GM12878 (cell line): ENCODE measurements at regions not wholly inside any gene's neighbourhood (a gene's known extent, or its start where the extent isn't known, plus 50 kb on each side); places are given as distances from the start of the nearest gene placed in this dataset.

ENCODE experiments used
- ATAC-seq: fragments of 200-7000 bp; cut with Tn5 transposase; 3 replicates; pipeline ENCODE4 v1.9.1; 2020; ENCODE audit warnings: mild to moderate bottlenecking, moderate library complexity
- BruUV-seq: library from RNA; stranded (reverse); fragments of 400-500 nt; replicated peaks from 2 replicates; lab custom pipeline; 2021; lab: Mats Ljungman, UMichigan
- CTCF ChIA-PET: fragments of 300-600 bp; sonication (Branson Sonifier 250); formaldehyde crosslinking; extraction: SDS; loops from one replicate; lab custom pipeline; 2021; ENCODE audit warnings: inconsistent platforms; lab: Yijun Ruan, JAX
- POLR2A ChIA-PET: fragments of 350-600 bp; formaldehyde crosslinking; extraction: SDS; loops from one replicate; lab custom pipeline; 2021; ENCODE audit warnings: inconsistent platforms; lab: Charles Lee
- RAD21 ChIA-PET: fragments of 300-600 bp; sonication (Branson Sonifier 250); formaldehyde crosslinking; loops from one replicate; lab custom pipeline; 2023; ENCODE audit warnings: antibody characterized with exemption; ENCODE audit not compliant: unreplicated experiment; lab: Charles Lee
- SMC1A ChIA-PET: fragments of 300-600 bp; sonication (Branson Sonifier 250); formaldehyde crosslinking; loops from one replicate; lab custom pipeline; 2023; ENCODE audit not compliant: unreplicated experiment, uncharacterized antibody; lab: Charles Lee
- DNase-seq: peaks from one replicate; pipeline ENCODE4 v3.0.0-alpha.2; 2011; ENCODE audit warnings: low read depth, low spot score
- FAIRE-seq: peaks from 3 replicates; lab custom pipeline; 2011; peaks lifted over from hg19 to GRCh38; lab: Jason Lieb, UNC
- H2AFZ ChIP-seq: 2 replicates; pipeline ENCODE4 v1.6.0; 2011; ENCODE audit warnings: low read depth, low read length, control low read depth; ENCODE audit not compliant: control insufficient read depth
- H3K27ac ChIP-seq: 2 replicates; pipeline ENCODE4 v1.5.1; 2011; ENCODE audit warnings: control low read depth; ENCODE audit not compliant: control insufficient read depth, insufficient read depth
- H3K27me3 ChIP-seq, 2 experiments: replicated peaks in 1 of 2; 2 replicates each; pipeline versions ENCODE4 v1.6.0 to v1.6.1; 2011; ENCODE audit warnings: low read length in 1 of 2; ENCODE audit not compliant: control insufficient read depth in 2 of 2, insufficient read depth in 2 of 2
- H3K36me3 ChIP-seq, 2 experiments: 2 replicates each; pipeline ENCODE4 v1.5.1; 2011; ENCODE audit warnings: low read length in 1 of 2; ENCODE audit not compliant: control insufficient read depth in 2 of 2, insufficient read depth in 2 of 2
- H3K4me1 ChIP-seq: 2 replicates; pipeline ENCODE4 v1.6.1; 2011; ENCODE audit warnings: mild to moderate bottlenecking, low read length, moderate library complexity, mixed read lengths; ENCODE audit not compliant: control insufficient read depth, insufficient read depth
- H3K4me2 ChIP-seq: 2 replicates; pipeline ENCODE4 v1.6.0; 2011; ENCODE audit warnings: control low read depth; ENCODE audit not compliant: control insufficient read depth, insufficient read depth
- H3K4me3 ChIP-seq: fragments of 200-600 bp; sonication (generic); 2 replicates; pipeline ENCODE4 v1.5.1; 2016
- H3K79me2 ChIP-seq: 2 replicates; pipeline ENCODE4 v1.6.0; 2011; ENCODE audit warnings: low read length; ENCODE audit not compliant: control insufficient read depth, insufficient read depth
- H3K9ac ChIP-seq: 2 replicates; pipeline ENCODE4 v1.8.0; 2011; ENCODE audit warnings: low read length, control low read depth, mixed read lengths; ENCODE audit not compliant: control insufficient read depth, insufficient read depth
- H3K9me3 ChIP-seq: replicated peaks from 3 replicates; pipeline ENCODE4 v1.5.1; 2011; ENCODE audit warnings: mild to moderate bottlenecking, low read length; ENCODE audit not compliant: control insufficient read depth, insufficient read depth
- H4K20me1 ChIP-seq: 2 replicates; pipeline ENCODE4 v1.6.0; 2011; ENCODE audit not compliant: control insufficient read depth, insufficient read depth
- CHD2 ChIP-seq: IDR thresholded peaks from 2 replicates; pipeline ENCODE4 v1.6.1; 2011; ENCODE audit warnings: low read depth, low read length, improper control_type of control experiment, borderline replicate concordance
- DPF2 ChIP-seq: fragments of 450-650 bp; IDR thresholded peaks from 2 replicates; pipeline ENCODE4 v1.6.1; 2017; ENCODE audit warnings: mild to moderate bottlenecking
- EGR1 ChIP-seq, 2 experiments: IDR thresholded peaks; 1 replicate in 1 of 2; 2 replicates in 1 of 2; pipeline ENCODE4 v1.6.1; 2011 to 2012; ENCODE audit warnings: low read depth in 2 of 2, low read length in 2 of 2, borderline replicate concordance in 1 of 2, mild to moderate bottlenecking in 1 of 2, moderate library complexity in 1 of 2
- EP300 ChIP-seq, 2 experiments: fragments of 150-350 bp in 1 of 2; IDR thresholded peaks; 2 replicates each; pipeline ENCODE4 v1.6.1; 2011 to 2012; ENCODE audit warnings: low read depth in 2 of 2, low read length in 2 of 2, borderline replicate concordance in 1 of 2, improper control_type of control experiment in 1 of 2, inconsistent platforms in 1 of 2; ENCODE audit not compliant: control insufficient read depth in 1 of 2
- ESRRA ChIP-seq: IDR thresholded peaks from 2 replicates; pipeline ENCODE4 v1.6.1; 2012; ENCODE audit warnings: mild to moderate bottlenecking, low read length, improper control_type of control experiment
- FOS ChIP-seq: IDR thresholded peaks from 3 replicates; pipeline ENCODE4 v1.6.1; 2011; ENCODE audit warnings: borderline replicate concordance; ENCODE audit not compliant: insufficient read length; ENCODE audit errors: extremely low read depth
- GATAD2B ChIP-seq: fragments of 450-650 bp; conservative IDR thresholded peaks from 2 replicates; pipeline ENCODE4 v1.6.1; 2017; ENCODE audit warnings: low read depth, mild to moderate bottlenecking, moderate library complexity
- KDM1A ChIP-seq: fragments of 200-600 bp; sonication (generic); IDR thresholded peaks from 2 replicates; pipeline ENCODE4 v1.6.1; 2016; ENCODE audit warnings: borderline replicate concordance
- NFXL1 ChIP-seq: fragments of 450-650 bp; IDR thresholded peaks from 2 replicates; pipeline ENCODE4 v1.6.1; 2017; ENCODE audit warnings: antibody characterized with exemption, mild to moderate bottlenecking, borderline replicate concordance
- NRF1 ChIP-seq: conservative IDR thresholded peaks from 2 replicates; pipeline ENCODE4 v1.6.1; 2011; ENCODE audit warnings: mild to moderate bottlenecking, low read depth, low read length, improper control_type of control experiment
- POLR2A ChIP-seq: IDR thresholded peaks from 2 replicates; pipeline ENCODE4 v1.6.1; 2011; ENCODE audit warnings: low read depth, mild to moderate bottlenecking, low read length
- RAD21 ChIP-seq: IDR thresholded peaks from 2 replicates; pipeline ENCODE4 v1.6.1; 2011; ENCODE audit warnings: mild to moderate bottlenecking, low read depth, low read length, moderate library complexity; ENCODE audit not compliant: insufficient read depth
- RCOR1 ChIP-seq: conservative IDR thresholded peaks from 2 replicates; pipeline ENCODE4 v1.6.1; 2012; ENCODE audit warnings: low read depth, low read length, improper control_type of control experiment
- WGBS: methylation state at CpG from one replicate; pipeline ENCODE4 v1.1.6; 2016; ENCODE audit warnings: low lambda C conversion rate; ENCODE audit not compliant: insufficient replicate concordance, insufficient coverage; ENCODE audit errors: missing lambda C conversion rate; 5-methylcytosine and 5-hydroxymethylcytosine counted together
- in situ Hi-C: fragments of 300-500 bp; cut with MboI; formaldehyde crosslinking; loops from 9 replicates; pipeline ENCODE4 v1.14.3; 2018; ENCODE audit warnings: mixed read lengths
- intact Hi-C: fragments of 100-400 bp; cut with micrococcal nuclease; formaldehyde crosslinking; loops from one replicate; pipeline ENCODE4 v1.14.2; 2022; ENCODE audit not compliant: unreplicated experiment
- TF ChIP-seq, protein P1 (sequence below): fragments of 450-650 bp; IDR thresholded peaks from 2 replicates; pipeline ENCODE4 v1.6.1; 2017; ENCODE audit warnings: low read depth, mild to moderate bottlenecking, moderate library complexity
- TF ChIP-seq, protein P2 (sequence below): IDR thresholded peaks from 2 replicates; pipeline ENCODE4 v1.6.1; 2012; ENCODE audit warnings: low read depth, low read length, improper control_type of control experiment
- TF ChIP-seq, protein P3 (sequence below): fragments of 450-650 bp; IDR thresholded peaks from 2 replicates; pipeline ENCODE4 v1.6.1; 2018; ENCODE audit warnings: borderline replicate concordance, mild to moderate bottlenecking; ENCODE audit not compliant: partially characterized antibody
- TF ChIP-seq, protein P4 (sequence below): fragments of 450-650 bp; IDR thresholded peaks from 2 replicates; pipeline ENCODE4 v1.6.1; 2017; ENCODE audit warnings: borderline replicate concordance
- TF ChIP-seq, protein P5 (sequence below): IDR thresholded peaks from 2 replicates; pipeline ENCODE4 v1.6.1; 2011; ENCODE audit warnings: low read depth, mild to moderate bottlenecking, low read length, moderate library complexity, borderline replicate concordance; ENCODE audit errors: extremely low read depth

DNA sequence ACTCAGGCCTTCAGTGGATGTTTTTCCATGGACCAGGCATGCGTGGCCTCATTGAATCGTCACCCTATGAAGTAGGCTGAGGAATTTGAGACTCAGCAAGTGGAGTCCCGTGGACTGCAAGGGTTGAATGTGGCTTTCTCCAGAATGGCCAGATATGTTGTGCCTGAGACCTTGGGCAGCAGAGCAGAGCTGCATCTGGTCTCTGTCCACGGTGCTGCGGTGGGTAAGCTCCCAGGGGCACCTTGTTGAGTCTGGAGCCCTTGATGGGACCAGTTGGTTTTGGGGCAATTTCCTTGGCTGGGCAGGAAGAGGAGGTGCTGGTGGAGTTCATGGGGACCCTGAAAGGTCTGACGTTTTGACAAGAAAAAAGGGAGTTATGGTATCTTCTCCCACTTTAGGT, 368.1 kb upstream of the EEF2KMT start (continued):
- no peak for TF ChIP-seq EP300 (IDR thresholded peaks at IDR 0.05; ENCODE audit: borderline replicate concordance in 1 of 2, control insufficient read depth in 1 of 2, low read depth in 2 of 2, low read length in 2 of 2)
- TF ChIP-seq, protein P1, sequence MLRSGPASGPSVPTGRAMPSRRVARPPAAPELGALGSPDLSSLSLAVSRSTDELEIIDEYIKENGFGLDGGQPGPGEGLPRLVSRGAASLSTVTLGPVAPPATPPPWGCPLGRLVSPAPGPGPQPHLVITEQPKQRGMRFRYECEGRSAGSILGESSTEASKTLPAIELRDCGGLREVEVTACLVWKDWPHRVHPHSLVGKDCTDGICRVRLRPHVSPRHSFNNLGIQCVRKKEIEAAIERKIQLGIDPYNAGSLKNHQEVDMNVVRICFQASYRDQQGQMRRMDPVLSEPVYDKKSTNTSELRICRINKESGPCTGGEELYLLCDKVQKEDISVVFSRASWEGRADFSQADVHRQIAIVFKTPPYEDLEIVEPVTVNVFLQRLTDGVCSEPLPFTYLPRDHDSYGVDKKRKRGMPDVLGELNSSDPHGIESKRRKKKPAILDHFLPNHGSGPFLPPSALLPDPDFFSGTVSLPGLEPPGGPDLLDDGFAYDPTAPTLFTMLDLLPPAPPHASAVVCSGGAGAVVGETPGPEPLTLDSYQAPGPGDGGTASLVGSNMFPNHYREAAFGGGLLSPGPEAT, result no peak
- no peak for TF ChIP-seq CHD2
- TF ChIP-seq POLR2A, result no peak
- no peak for TF ChIP-seq EGR1 (IDR thresholded peaks at IDR 0.05; ENCODE audit: borderline replicate concordance in 1 of 2, low read depth in 2 of 2, low read length in 2 of 2)
- TF ChIP-seq NFXL1, result no peak
- TF ChIP-seq, protein P2, sequence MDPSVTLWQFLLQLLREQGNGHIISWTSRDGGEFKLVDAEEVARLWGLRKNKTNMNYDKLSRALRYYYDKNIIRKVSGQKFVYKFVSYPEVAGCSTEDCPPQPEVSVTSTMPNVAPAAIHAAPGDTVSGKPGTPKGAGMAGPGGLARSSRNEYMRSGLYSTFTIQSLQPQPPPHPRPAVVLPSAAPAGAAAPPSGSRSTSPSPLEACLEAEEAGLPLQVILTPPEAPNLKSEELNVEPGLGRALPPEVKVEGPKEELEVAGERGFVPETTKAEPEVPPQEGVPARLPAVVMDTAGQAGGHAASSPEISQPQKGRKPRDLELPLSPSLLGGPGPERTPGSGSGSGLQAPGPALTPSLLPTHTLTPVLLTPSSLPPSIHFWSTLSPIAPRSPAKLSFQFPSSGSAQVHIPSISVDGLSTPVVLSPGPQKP, result no peak
- no peak for TF ChIP-seq KDM1A
- no peak for TF ChIP-seq RCOR1
- TF ChIP-seq RAD21, result no peak
- no peak for TF ChIP-seq ESRRA
- TF ChIP-seq FOS, result no peak
- TF ChIP-seq, all 136 proteins: peak for 0

DNA sequence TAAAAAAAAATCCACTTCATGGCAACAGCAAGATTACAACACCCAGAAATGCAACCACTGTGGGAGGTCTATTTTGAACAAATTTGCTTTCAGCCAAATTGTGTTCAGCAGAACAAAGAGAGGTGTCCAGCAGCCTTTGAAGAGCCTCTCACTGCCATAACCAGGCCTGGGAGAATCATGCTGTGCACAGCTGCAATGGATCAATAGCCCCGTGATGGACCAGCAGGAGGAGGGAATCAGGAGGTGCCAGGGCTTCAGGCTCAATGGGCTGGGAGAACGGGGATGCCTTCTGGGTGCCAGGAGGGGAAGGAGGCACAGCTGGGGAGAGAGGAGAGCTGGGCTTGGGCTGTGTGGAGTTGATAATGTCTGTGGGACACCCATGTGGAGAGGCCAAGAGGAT, 366.2 kb upstream of the EEF2KMT start:
- no peaks in the 10 kb centered on the region for H3K27me3 ChIP-seq
- no peaks in the 10 kb centered on the region for H3K9me3 ChIP-seq
- BruUV-seq, result no TSS peak
- no peak overlapping the region for H2AFZ ChIP-seq
- ChIA-PET RAD21 (no interaction called here), POLR2A (no interaction called here), CTCF (no interaction called here), SMC1A (no interaction called here)
- no peaks in the 10 kb centered on the region for H4K20me1 ChIP-seq
- WGBS, result 13% methylated on average over 2 of the region's 2 CpGs
- H3K4me3 ChIP-seq, result no peak overlapping the region
- FAIRE-seq (no peak), ATAC-seq (no peak), DNase-seq (no peak)
- H3K9ac ChIP-seq, result no peak overlapping the region
- H3K4me2 ChIP-seq, result no peak overlapping the region
- H3K27ac ChIP-seq, result no peak overlapping the region
- in situ Hi-C loops (no loop called here), intact Hi-C loops (no loop called here)
- H3K4me1 ChIP-seq, result no peaks in the 10 kb centered on the region
- no peaks in the 10 kb centered on the region for H3K36me3 ChIP-seq
- no peaks in the 10 kb centered on the region for H3K79me2 ChIP-seq
- TF ChIP-seq, protein P3, sequence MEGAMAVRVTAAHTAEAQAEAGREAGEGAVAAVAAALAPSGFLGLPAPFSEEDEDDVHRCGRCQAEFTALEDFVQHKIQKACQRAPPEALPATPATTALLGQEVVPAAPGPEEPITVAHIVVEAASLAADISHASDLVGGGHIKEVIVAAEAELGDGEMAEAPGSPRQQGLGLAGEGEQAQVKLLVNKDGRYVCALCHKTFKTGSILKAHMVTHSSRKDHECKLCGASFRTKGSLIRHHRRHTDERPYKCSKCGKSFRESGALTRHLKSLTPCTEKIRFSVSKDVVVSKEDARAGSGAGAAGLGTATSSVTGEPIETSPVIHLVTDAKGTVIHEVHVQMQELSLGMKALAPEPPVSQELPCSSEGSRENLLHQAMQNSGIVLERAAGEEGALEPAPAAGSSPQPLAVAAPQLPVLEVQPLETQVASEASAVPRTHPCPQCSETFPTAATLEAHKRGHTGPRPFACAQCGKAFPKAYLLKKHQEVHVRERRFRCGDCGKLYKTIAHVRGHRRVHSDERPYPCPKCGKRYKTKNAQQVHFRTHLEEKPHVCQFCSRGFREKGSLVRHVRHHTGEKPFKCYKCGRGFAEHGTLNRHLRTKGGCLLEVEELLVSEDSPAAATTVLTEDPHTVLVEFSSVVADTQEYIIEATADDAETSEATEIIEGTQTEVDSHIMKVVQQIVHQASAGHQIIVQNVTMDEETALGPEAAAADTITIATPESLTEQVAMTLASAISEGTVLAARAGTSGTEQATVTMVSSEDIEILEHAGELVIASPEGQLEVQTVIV, result no peak
- TF ChIP-seq DPF2 (no peak), NRF1 (no peak), GATAD2B (no peak)
- TF ChIP-seq, protein P4, sequence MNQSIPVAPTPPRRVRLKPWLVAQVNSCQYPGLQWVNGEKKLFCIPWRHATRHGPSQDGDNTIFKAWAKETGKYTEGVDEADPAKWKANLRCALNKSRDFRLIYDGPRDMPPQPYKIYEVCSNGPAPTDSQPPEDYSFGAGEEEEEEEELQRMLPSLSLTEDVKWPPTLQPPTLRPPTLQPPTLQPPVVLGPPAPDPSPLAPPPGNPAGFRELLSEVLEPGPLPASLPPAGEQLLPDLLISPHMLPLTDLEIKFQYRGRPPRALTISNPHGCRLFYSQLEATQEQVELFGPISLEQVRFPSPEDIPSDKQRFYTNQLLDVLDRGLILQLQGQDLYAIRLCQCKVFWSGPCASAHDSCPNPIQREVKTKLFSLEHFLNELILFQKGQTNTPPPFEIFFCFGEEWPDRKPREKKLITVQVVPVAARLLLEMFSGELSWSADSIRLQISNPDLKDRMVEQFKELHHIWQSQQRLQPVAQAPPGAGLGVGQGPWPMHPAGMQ, result no peak
- TF ChIP-seq, protein P5, sequence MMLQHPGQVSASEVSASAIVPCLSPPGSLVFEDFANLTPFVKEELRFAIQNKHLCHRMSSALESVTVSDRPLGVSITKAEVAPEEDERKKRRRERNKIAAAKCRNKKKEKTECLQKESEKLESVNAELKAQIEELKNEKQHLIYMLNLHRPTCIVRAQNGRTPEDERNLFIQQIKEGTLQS, result no peak
